C4-2B (cell line): ENCODE measurements at regions not wholly inside any gene's neighbourhood (a gene's known extent, or its start where the extent isn't known, plus 50 kb on each side); places are given as distances from the start of the nearest gene placed in this dataset.

ENCODE experiments used
- H3K27ac ChIP-seq: fragments of 450-650 bp; 2 replicates; pipeline ENCODE4 v1.5.1; 2017
- CTCF ChIP-seq: fragments of 450-650 bp; conservative IDR thresholded peaks from 2 replicates; pipeline ENCODE4 v1.5.1; 2017; ENCODE audit warnings: mild to moderate bottlenecking
- ZFX ChIP-seq: fragments of 450-650 bp; IDR thresholded peaks from 2 replicates; pipeline ENCODE4 v1.6.1; 2017

DNA sequence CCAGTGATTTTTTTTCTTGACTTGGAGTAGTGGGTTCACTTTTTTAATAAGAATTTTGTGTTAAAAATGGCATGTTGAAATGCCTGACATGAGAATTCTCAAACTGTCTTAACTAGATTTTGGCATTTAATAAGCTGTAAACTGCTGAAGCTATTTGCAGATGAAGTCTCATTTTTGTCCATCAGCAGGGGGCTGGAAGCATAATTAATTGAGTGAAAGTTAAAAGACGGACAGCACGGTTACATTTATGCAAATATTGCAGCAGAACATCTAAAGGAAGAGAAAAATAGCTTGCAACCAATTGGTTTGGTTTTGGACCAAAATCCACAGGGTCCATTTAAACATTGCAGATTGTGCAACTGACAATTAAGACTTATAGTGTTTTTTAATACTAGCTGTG lies 837.3 kb upstream of the KLHL1 start:
- TF ChIP-seq CTCF (no peak), ZFX (no peak)
- no peak overlapping the region for H3K27ac ChIP-seq

GRCh38 chr13:70941454-70941853 lies 833.2 kb upstream of the KLHL1 start:
- H3K27ac ChIP-seq = no peak overlapping the region
- TF ChIP-seq CTCF (no peak), ZFX (no peak)

GRCh38 chr13:70938462-70938861 lies 830.2 kb upstream of the KLHL1 start:
- H3K27ac ChIP-seq = no peak overlapping the region
- TF ChIP-seq ZFX (no peak), CTCF (no peak)

DNA sequence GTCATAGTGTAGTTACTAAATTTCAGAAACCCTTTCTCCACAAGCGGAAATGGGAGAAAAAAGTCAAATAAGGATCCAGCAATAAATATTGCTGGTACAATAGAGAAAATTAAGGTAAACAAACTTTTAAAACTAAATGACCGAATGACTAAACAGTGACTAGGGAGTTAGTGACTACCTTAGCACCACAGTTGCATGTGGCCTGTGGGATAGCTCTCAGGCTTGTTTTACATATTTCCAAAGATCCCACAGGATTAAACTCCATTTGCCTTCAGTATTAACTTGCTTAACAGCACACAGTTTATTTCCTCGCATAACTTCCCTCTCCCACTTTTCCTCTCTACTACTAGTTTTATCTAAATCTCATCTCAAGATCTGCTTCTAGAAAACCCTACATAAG lies 824.3 kb upstream of the KLHL1 start:
- TF ChIP-seq ZFX (no peak), CTCF (no peak)
- H3K27ac ChIP-seq = no peak overlapping the region

- TF ChIP-seq CTCF (no peak), ZFX (no peak)
- no peak overlapping the region for H3K27ac ChIP-seq
Observed at GRCh38 chr13:70923863-70924752, 815.9 kb upstream of the KLHL1 start.

GRCh38 chr13:70911286-70911685 lies 803.0 kb upstream of the KLHL1 start:
- TF ChIP-seq ZFX (no peak), CTCF (no peak)
- no peak overlapping the region for H3K27ac ChIP-seq

GRCh38 chr13:70908795-70909194 lies 800.5 kb upstream of the KLHL1 start:
- H3K27ac ChIP-seq = no peak overlapping the region
- no peak for TF ChIP-seq ZFX
- no peak for TF ChIP-seq CTCF
